Neuronal stem cell (in vitro differentiated cells): ENCODE measurements at regions not wholly inside any gene's neighbourhood (a gene's known extent, or its start where the extent isn't known, plus 50 kb on each side); places are given as distances from the start of the nearest gene placed in this dataset.

Experiments
- DNase-seq: peaks from one replicate; pipeline ENCODE4 v3.0.0-alpha.2; 2013; ENCODE audit warnings: low spot score
- H2AFZ ChIP-seq: one replicate; pipeline ENCODE4 v1.6.1; 2013; ENCODE audit warnings: mild to moderate bottlenecking, low read length, inconsistent platforms
- H2AK5ac ChIP-seq: 2 replicates; pipeline ENCODE4 v1.6.1; 2013; ENCODE audit warnings: low read depth, mild to moderate bottlenecking, inconsistent platforms, low read length, moderate library complexity, mixed read lengths
- H2BK120ac ChIP-seq: 2 replicates; pipeline ENCODE4 v1.6.1; 2013; ENCODE audit warnings: low read depth, mild to moderate bottlenecking, inconsistent platforms, low read length, moderate library complexity, mixed read lengths
- H2BK12ac ChIP-seq: one replicate; pipeline ENCODE4 v1.6.1; 2013; ENCODE audit warnings: low read length, inconsistent platforms
- H2BK15ac ChIP-seq: 2 replicates; pipeline ENCODE4 v1.6.1; 2013; ENCODE audit warnings: mild to moderate bottlenecking, low read length, inconsistent platforms, mixed read lengths
- H2BK5ac ChIP-seq: one replicate; pipeline ENCODE4 v1.6.1; 2013; ENCODE audit warnings: inconsistent platforms, mild to moderate bottlenecking, low read length, moderate library complexity
- H3K14ac ChIP-seq: one replicate; pipeline ENCODE4 v1.6.1; 2013; ENCODE audit warnings: low read length, inconsistent platforms
- H3K18ac ChIP-seq: 2 replicates; pipeline ENCODE4 v1.6.1; 2013; ENCODE audit warnings: low read length, inconsistent platforms
- H3K23ac ChIP-seq: 2 replicates; pipeline ENCODE4 v1.6.1; 2013; ENCODE audit warnings: low read depth, mild to moderate bottlenecking, mixed read lengths, low read length, inconsistent platforms; ENCODE audit not compliant: poor library complexity
- H3K27ac ChIP-seq: replicated peaks from 3 replicates; pipeline ENCODE4 v1.5.1; 2013; ENCODE audit warnings: low read length, inconsistent platforms
- H3K27me3 ChIP-seq, 3 experiments: 2 replicates each; pipeline ENCODE4 v1.6.1; 2013; ENCODE audit warnings: low read length in 3 of 3, mild to moderate bottlenecking in 2 of 3, inconsistent platforms in 1 of 3, low read depth in 1 of 3, mixed read lengths in 1 of 3, moderate library complexity in 1 of 3; ENCODE audit not compliant: control insufficient read depth in 3 of 3, insufficient read depth in 3 of 3
- H3K36me3 ChIP-seq, 2 donors: replicated peaks in 1 of 2; 2 replicates each; pipeline ENCODE4 v1.6.1; 2013; ENCODE audit warnings: low read length in 2 of 2; ENCODE audit not compliant: control insufficient read depth in 2 of 2, insufficient read depth in 2 of 2
- H3K4ac ChIP-seq: 2 replicates; pipeline ENCODE4 v1.6.1; 2013; ENCODE audit warnings: inconsistent platforms, mild to moderate bottlenecking, low read length, moderate library complexity
- H3K4me1 ChIP-seq, 2 donors: 1 replicate in 1 of 2; 2 replicates in 1 of 2; pipeline ENCODE4 v1.6.1; 2013; ENCODE audit warnings: low read length in 2 of 2, low read depth in 1 of 2; ENCODE audit not compliant: control insufficient read depth in 2 of 2, insufficient read depth in 1 of 2
- H3K4me2 ChIP-seq: one replicate; pipeline ENCODE4 v1.6.1; 2013; ENCODE audit warnings: mild to moderate bottlenecking, low read length, inconsistent platforms; ENCODE audit not compliant: insufficient read depth, poor library complexity, severe bottlenecking
- H3K4me3 ChIP-seq, 2 donors: 2 replicates each; pipeline ENCODE4 v1.5.1; 2013; ENCODE audit warnings: low read length in 2 of 2, mild to moderate bottlenecking in 2 of 2, inconsistent platforms in 1 of 2, moderate library complexity in 1 of 2
- H3K79me1 ChIP-seq: one replicate; pipeline ENCODE4 v1.6.1; 2013; ENCODE audit warnings: low read depth, mild to moderate bottlenecking, inconsistent platforms, low read length, moderate library complexity
- H3K9ac ChIP-seq: one replicate; pipeline ENCODE4 v1.6.1; 2013; ENCODE audit warnings: mild to moderate bottlenecking, low read depth, low read length, inconsistent platforms; ENCODE audit not compliant: poor library complexity
- H3K9me3 ChIP-seq, 2 donors: replicated peaks in 1 of 2; 2 replicates each; pipeline versions ENCODE3 to v1.6.1; 2013; ENCODE audit warnings: low read length in 2 of 2, mild to moderate bottlenecking in 2 of 2, inconsistent platforms in 1 of 2, low read depth in 1 of 2, mixed read lengths in 1 of 2, moderate library complexity in 1 of 2; ENCODE audit not compliant: control insufficient read depth in 2 of 2, insufficient read depth in 1 of 2
- H4K8ac ChIP-seq: one replicate; pipeline ENCODE4 v1.6.1; 2013; ENCODE audit warnings: low read depth, mild to moderate bottlenecking, inconsistent platforms, low read length, moderate library complexity
- H4K91ac ChIP-seq: one replicate; pipeline ENCODE4 v1.6.1; 2013; ENCODE audit warnings: low read length, low read depth, mild to moderate bottlenecking, inconsistent platforms; ENCODE audit not compliant: poor library complexity
- WGBS, 2 donors: extraction: QIAGEN DNeasy Blood & Tissue Kit; methylation state at CpG; one replicate each; pipeline ENCODE4 v1.1.7; 2013; ENCODE audit warnings: missing lambda C conversion rate in 2 of 2, mixed read lengths in 1 of 2; ENCODE audit not compliant: insufficient read length in 2 of 2, insufficient replicate concordance in 1 of 2; ENCODE audit errors: extremely low coverage in 2 of 2; 5-methylcytosine and 5-hydroxymethylcytosine counted together

DNA sequence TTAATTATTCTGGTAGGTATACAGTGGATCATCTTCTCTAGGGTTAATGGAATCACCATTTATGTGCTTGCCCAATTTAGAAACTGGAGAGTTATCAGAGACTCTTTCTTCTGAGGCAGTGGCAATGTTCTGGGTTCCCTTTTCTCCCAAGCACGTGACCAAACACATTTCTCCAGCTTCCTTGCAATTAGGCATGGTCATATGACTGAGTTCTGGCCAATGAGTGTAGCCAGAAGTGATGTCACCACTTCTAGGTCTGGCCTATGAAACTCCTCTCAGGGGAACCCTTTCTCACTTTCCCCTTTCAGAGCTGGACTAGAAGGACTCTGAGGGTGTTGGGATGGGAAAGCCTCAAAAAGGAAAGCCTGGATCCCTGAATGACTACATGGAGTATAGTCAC lies 172.0 kb downstream of the NSG2 start:
- no CpG with 5 or more reads among the region's 1 CpG for WGBS, 2 donors
- no peak overlapping the region for H4K8ac ChIP-seq
- H3K9me3 ChIP-seq, result no peaks in the 10 kb centered on the region
- no peak overlapping the region for H2AK5ac ChIP-seq
- H3K23ac ChIP-seq, result no peak overlapping the region
- no peak overlapping the region for H2BK12ac ChIP-seq
- H4K91ac ChIP-seq, result no peak overlapping the region
- H3K79me1 ChIP-seq, result no peaks in the 10 kb centered on the region
- no peak overlapping the region for H3K18ac ChIP-seq
- no peak for DNase-seq
- no peak overlapping the region for H3K4me3 ChIP-seq
- H3K4me1 ChIP-seq, result peaks cover 0 to 7% of the 10 kb centered on the region in 2 donors
- H2BK5ac ChIP-seq, result no peak overlapping the region
- no peak overlapping the region for H3K9ac ChIP-seq
- no peaks in the 10 kb centered on the region for H3K36me3 ChIP-seq
- no peak overlapping the region for H3K27ac ChIP-seq
- no peak overlapping the region for H3K4me2 ChIP-seq
- no peak overlapping the region for H2BK15ac ChIP-seq
- H3K14ac ChIP-seq, result no peak overlapping the region
- no peak overlapping the region for H2BK120ac ChIP-seq
- no peak overlapping the region for H3K4ac ChIP-seq
- no peak overlapping the region for H2AFZ ChIP-seq
- H3K27me3 ChIP-seq, result no peaks in the 10 kb centered on the region

DNA sequence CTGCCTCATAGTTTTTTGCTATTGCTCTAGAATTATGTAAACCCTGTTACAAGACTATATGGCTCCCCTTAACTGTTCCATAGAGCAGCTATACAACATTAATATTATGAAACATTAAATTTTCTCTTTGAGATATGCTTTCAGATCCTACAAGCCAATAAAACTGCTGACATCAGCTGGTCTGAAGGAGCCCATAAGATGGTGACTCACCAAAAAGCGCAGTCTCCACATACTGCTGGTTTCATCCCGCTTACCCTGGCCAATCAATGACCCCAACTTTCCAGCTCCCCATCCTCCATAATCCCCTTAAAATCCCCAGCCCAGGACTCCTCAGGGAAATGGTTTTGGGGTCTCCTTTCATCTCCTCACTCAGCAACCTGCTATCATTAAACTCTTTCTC lies 172.7 kb downstream of the NSG2 start:
- Histone ChIP-seq H3K4ac (no peak overlapping the region), H3K4me2 (no peak overlapping the region), H3K9me3 (no peaks in the 10 kb centered on the region), H3K23ac (no peak overlapping the region), H3K36me3 (no peaks in the 10 kb centered on the region), H2BK12ac (no peak overlapping the region), H3K4me1 (peaks cover 0 to 7% of the 10 kb centered on the region in 2 donors), H3K4me3 (no peak overlapping the region), H2BK120ac (no peak overlapping the region), H3K14ac (no peak overlapping the region), H2AFZ (no peak overlapping the region), H3K79me1 (no peaks in the 10 kb centered on the region), H2BK5ac (no peak overlapping the region), H3K27me3 (no peaks in the 10 kb centered on the region), H3K9ac (no peak overlapping the region), H4K91ac (no peak overlapping the region), H3K18ac (no peak overlapping the region), H4K8ac (no peak overlapping the region), H3K27ac (no peak overlapping the region), H2BK15ac (no peak overlapping the region), H2AK5ac (no peak overlapping the region)
- WGBS, 2 donors, result no CpG with 5 or more reads among the region's 2 CpGs
- no peak for DNase-seq

DNA sequence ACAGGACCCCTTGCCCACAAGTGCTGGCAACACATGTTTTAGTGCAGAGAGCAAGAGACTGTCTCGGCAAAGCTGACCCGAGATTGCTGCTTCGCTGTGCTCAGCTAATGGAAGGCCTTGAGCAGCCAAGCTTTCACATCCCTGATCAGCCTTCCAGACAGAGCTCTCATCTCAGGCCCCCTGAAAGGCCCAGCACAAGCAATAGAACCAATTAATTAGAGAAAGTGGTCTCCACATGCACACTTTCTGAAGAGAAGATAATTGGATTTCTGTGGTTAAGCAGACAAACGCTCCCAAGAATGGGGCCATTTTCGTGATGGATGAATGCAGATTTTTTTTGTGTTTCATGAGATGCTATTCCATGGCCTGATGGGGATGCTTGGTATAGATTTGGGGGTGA lies 174.9 kb downstream of the NSG2 start:
- no peaks in the 10 kb centered on the region for H3K79me1 ChIP-seq
- H2BK12ac ChIP-seq, result no peak overlapping the region
- DNase-seq, result no peak
- H3K9me3 ChIP-seq, result no peaks in the 10 kb centered on the region
- no peaks in the 10 kb centered on the region for H3K36me3 ChIP-seq
- no CpG with 5 or more reads among the region's 5 CpGs for WGBS, 2 donors
- H3K9ac ChIP-seq, result no peak overlapping the region
- H4K8ac ChIP-seq, result no peak overlapping the region
- H2BK5ac ChIP-seq, result no peak overlapping the region
- no peak overlapping the region for H2BK120ac ChIP-seq
- H2BK15ac ChIP-seq, result no peak overlapping the region
- H2AFZ ChIP-seq, result no peak overlapping the region
- no peak overlapping the region for H3K14ac ChIP-seq
- H3K4me1 ChIP-seq, result peaks cover 0 to 2% of the 10 kb centered on the region in 2 donors
- H4K91ac ChIP-seq, result no peak overlapping the region
- H3K18ac ChIP-seq, result no peak overlapping the region
- H3K23ac ChIP-seq, result no peak overlapping the region
- no peak overlapping the region for H2AK5ac ChIP-seq
- no peak overlapping the region for H3K4me2 ChIP-seq
- H3K4ac ChIP-seq, result no peak overlapping the region
- no peak overlapping the region for H3K27ac ChIP-seq
- no peaks in the 10 kb centered on the region for H3K27me3 ChIP-seq
- no peak overlapping the region for H3K4me3 ChIP-seq

DNA sequence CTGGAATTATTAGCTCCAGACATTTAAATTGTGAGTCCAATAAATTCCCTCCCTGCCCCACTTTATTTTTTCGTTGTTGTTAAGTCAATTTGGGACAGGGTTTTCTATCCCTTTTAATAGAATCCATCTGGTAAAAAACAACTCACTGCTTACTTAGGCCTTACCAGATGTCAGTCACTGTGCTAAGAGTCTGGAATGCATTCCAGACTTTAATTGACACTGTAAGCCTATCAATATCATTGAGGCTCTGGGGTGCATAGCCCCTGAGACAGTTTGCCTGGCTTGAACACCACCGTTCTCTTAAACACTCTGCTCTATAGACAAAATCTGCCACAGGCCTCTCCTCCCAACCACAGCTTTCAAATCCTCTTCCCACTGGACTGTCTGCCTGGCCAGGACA lies 175.9 kb downstream of the NSG2 start:
- H2AFZ ChIP-seq, result no peak overlapping the region
- H2AK5ac ChIP-seq, result peak overlapping the region; percentile 22
- no CpG with 5 or more reads among the region's 2 CpGs for WGBS, 2 donors
- no peak overlapping the region for H2BK15ac ChIP-seq
- H3K4me3 ChIP-seq, result no peak overlapping the region
- no peak overlapping the region for H3K9ac ChIP-seq
- H3K9me3 ChIP-seq, result no peaks in the 10 kb centered on the region
- no peak for DNase-seq
- no peaks in the 10 kb centered on the region for H3K36me3 ChIP-seq
- no peak overlapping the region for H3K4ac ChIP-seq
- no peaks in the 10 kb centered on the region for H3K27me3 ChIP-seq
- no peak overlapping the region for H3K27ac ChIP-seq
- no peak overlapping the region for H2BK12ac ChIP-seq
- H3K18ac ChIP-seq, result no peak overlapping the region
- no peak overlapping the region for H4K8ac ChIP-seq
- H3K23ac ChIP-seq, result no peak overlapping the region
- H2BK120ac ChIP-seq, result no peak overlapping the region
- H3K4me1 ChIP-seq, result peaks cover 0 to 3% of the 10 kb centered on the region in 2 donors
- no peak overlapping the region for H3K14ac ChIP-seq
- no peak overlapping the region for H2BK5ac ChIP-seq
- H4K91ac ChIP-seq, result no peak overlapping the region
- H3K79me1 ChIP-seq, result no peaks in the 10 kb centered on the region
- no peak overlapping the region for H3K4me2 ChIP-seq
